Tibial artery (tissue), 4 donors: ENCODE measurements at regions not wholly inside any gene's neighbourhood (a gene's known extent, or its start where the extent isn't known, plus 50 kb on each side); places are given as distances from the start of the nearest gene placed in this dataset.
A peak's percentile ranks its signal among the peaks of the same experiment; 100 is the strongest.

ENCODE experiments used
- DNase-seq, 2 donors: peaks; one replicate each; pipeline ENCODE4 v3.0.0-alpha.2; 2019
- H3K27ac ChIP-seq, 2 donors: fragments of 200-600 bp; sonication (generic) in 1 of 2; 1 replicate in 1 of 2; 2 replicates in 1 of 2; pipeline ENCODE4 v1.5.1; 2018 to 2019; ENCODE audit warnings: mild to moderate bottlenecking in 1 of 2
- H3K27me3 ChIP-seq, 2 donors: fragments of 200-600 bp; sonication (generic) in 1 of 2; one replicate each; pipeline versions ENCODE4 v1.5.1 to v1.6.0; 2016 to 2019
- H3K36me3 ChIP-seq, 3 donors: fragments of 200-600 bp; sonication (generic) in 2 of 3; one replicate each; pipeline ENCODE4 v1.5.1; 2016 to 2019; ENCODE audit warnings: mild to moderate bottlenecking in 2 of 3
- H3K4me1 ChIP-seq, 4 donors: fragments of 200-600 bp; sonication (generic) in 2 of 4; 1 replicate in 3 of 4; 2 replicates in 1 of 4; pipeline ENCODE4 v1.5.1; 2016 to 2019
- H3K4me3 ChIP-seq, 2 donors: fragments of 200-600 bp; sonication (generic) in 1 of 2; 1 replicate in 1 of 2; 2 replicates in 1 of 2; pipeline ENCODE4 v1.5.1; 2018 to 2019; ENCODE audit warnings: mild to moderate bottlenecking in 2 of 2
- H3K9me3 ChIP-seq, 3 donors: fragments of 200-600 bp; sonication (generic) in 1 of 3; one replicate each; pipeline ENCODE4 v1.5.1; 2016 to 2019
- CTCF ChIP-seq, 2 experiments: fragments of 200-600 bp in 1 of 2; fragments of 450-650 bp in 1 of 2; IDR thresholded peaks; one replicate each; pipeline ENCODE4 v1.5.1; 2017 to 2019; ENCODE audit warnings: antibody characterized with exemption in 2 of 2, mild to moderate bottlenecking in 1 of 2, moderate library complexity in 1 of 2
- intact Hi-C: fragments of 100-400 bp; cut with DNase I; formaldehyde crosslinking; loops from one replicate; pipeline ENCODE4 v1.15.0; 2023; ENCODE audit warnings: low total_unique reads

GRCh38 chr12:70052476-70052875 lies 190.8 kb upstream of the CNOT2 start:
- Histone ChIP-seq H3K4me3 (no peak overlapping the region), H3K27ac (no peak overlapping the region), H3K36me3 (no peaks in the 10 kb centered on the region), H3K4me1 (peaks cover 0 to 4% (median 0%) of the 10 kb centered on the region in 4 donors), H3K27me3 (no peaks in the 10 kb centered on the region), H3K9me3 (no peaks in the 10 kb centered on the region)
- no peak for DNase-seq
- intact Hi-C loops = no loop called here
- TF ChIP-seq CTCF (IDR thresholded peaks at IDR 0.05) = no peak

- peak in 1 of 2 donors; percentile 60 for DNase-seq
- no peak for TF ChIP-seq CTCF (IDR thresholded peaks at IDR 0.05)
- Histone ChIP-seq H3K27ac (no peak overlapping the region), H3K9me3 (no peaks in the 10 kb centered on the region), H3K27me3 (no peaks in the 10 kb centered on the region), H3K4me3 (no peak overlapping the region), H3K36me3 (no peaks in the 10 kb centered on the region), H3K4me1 (peaks cover 0 to 4% (median 0%) of the 10 kb centered on the region in 4 donors)
- intact Hi-C loops = no loop called here
Measured at GRCh38 chr12:70052931-70053497, 190.2 kb upstream of the CNOT2 start.

- Histone ChIP-seq H3K9me3 (no peaks in the 10 kb centered on the region), H3K4me1 (no peaks in the 10 kb centered on the region), H3K36me3 (no peaks in the 10 kb centered on the region), H3K4me3 (no peak overlapping the region), H3K27ac (no peak overlapping the region), H3K27me3 (no peaks in the 10 kb centered on the region)
- intact Hi-C loops = no loop called here
- TF ChIP-seq CTCF (IDR thresholded peaks at IDR 0.05) = no peak
- DNase-seq = no peak
Measured at GRCh38 chr12:70059373-70059772, 183.9 kb upstream of the CNOT2 start.

- Histone ChIP-seq H3K9me3 (no peaks in the 10 kb centered on the region), H3K4me3 (no peak overlapping the region), H3K36me3 (no peaks in the 10 kb centered on the region), H3K27ac (no peak overlapping the region), H3K27me3 (no peaks in the 10 kb centered on the region), H3K4me1 (no peaks in the 10 kb centered on the region)
- no peak for TF ChIP-seq CTCF (IDR thresholded peaks at IDR 0.05)
- DNase-seq = no peak
- intact Hi-C loops = no loop called here
Measured at GRCh38 chr12:70060634-70061033, 182.6 kb upstream of the CNOT2 start.

- Histone ChIP-seq H3K27ac (no peak overlapping the region), H3K9me3 (no peaks in the 10 kb centered on the region), H3K27me3 (no peaks in the 10 kb centered on the region), H3K4me1 (no peaks in the 10 kb centered on the region), H3K36me3 (no peaks in the 10 kb centered on the region), H3K4me3 (no peak overlapping the region)
- intact Hi-C loops = no loop called here
- TF ChIP-seq CTCF (IDR thresholded peaks at IDR 0.05) = no peak
- no peak for DNase-seq
Measured at GRCh38 chr12:70068743-70069142, 174.5 kb upstream of the CNOT2 start.
